SK-N-SH (cell line): ENCODE measurements at regions not wholly inside any gene's neighbourhood (a gene's known extent, or its start where the extent isn't known, plus 50 kb on each side); places are given as distances from the start of the nearest gene placed in this dataset.

Experiments
- CTCF ChIA-PET: fragments of 300-600, 350-600 bp; formaldehyde crosslinking; extraction: SDS; loops from one replicate; lab custom pipeline; 2021; lab: Yijun Ruan, JAX
- POLR2A ChIA-PET: fragments of 350-600 bp; sonication (Branson Sonifier 250); formaldehyde crosslinking; extraction: SDS; loops from one replicate; lab custom pipeline; 2020; ENCODE audit warnings: antibody characterized with exemption, inconsistent platforms; lab: Yijun Ruan, JAX
- DNase-seq: peaks from one replicate; pipeline ENCODE4 v3.0.0; 2012
- H2AFZ ChIP-seq: fragments of 200-600 bp; sonication (generic); 2 replicates; pipeline ENCODE4 v1.8.1; 2016; ENCODE audit warnings: antibody characterized with exemption, mild to moderate bottlenecking, low read depth
- H3F3A ChIP-seq: fragments of 200-600 bp; sonication (generic); replicated peaks from 2 replicates; pipeline ENCODE3; 2016; ENCODE audit warnings: antibody characterized with exemption, mild to moderate bottlenecking; ENCODE audit not compliant: insufficient read depth
- H3K27ac ChIP-seq, 2 experiments: fragments of 200-500 bp in 1 of 2; fragments of 200-600 bp in 1 of 2; sonication (Bioruptor generic) in 1 of 2; sonication (generic), shearing (Covaris generic) in 1 of 2; 2 replicates each; pipeline versions ENCODE4 v1.5.1 to v1.6.1; 2014 to 2016; ENCODE audit warnings: low read depth in 2 of 2, inconsistent platforms in 1 of 2, low read length in 1 of 2, mild to moderate bottlenecking in 1 of 2, mixed read lengths in 1 of 2
- H3K27me3 ChIP-seq: fragments of 200-600 bp; sonication (generic), shearing (Covaris generic); 2 replicates; pipeline ENCODE4 v1.6.1; 2016; ENCODE audit warnings: mixed run types; ENCODE audit not compliant: insufficient read depth
- H3K36me3 ChIP-seq, 2 experiments: fragments of 200-500 bp in 1 of 2; fragments of 200-600 bp in 1 of 2; sonication (Bioruptor generic) in 1 of 2; sonication (generic) in 1 of 2; replicated peaks in 1 of 2; 2 replicates each; pipeline versions ENCODE3 to v1.5.1; 2014 to 2016; ENCODE audit warnings: low read length in 1 of 2, mild to moderate bottlenecking in 1 of 2; ENCODE audit not compliant: insufficient read depth in 2 of 2, control insufficient read depth in 1 of 2
- H3K4me1 ChIP-seq, 2 experiments: fragments of 200-500 bp in 1 of 2; fragments of 200-600 bp in 1 of 2; sonication (Bioruptor generic) in 1 of 2; sonication (generic), shearing (Covaris generic) in 1 of 2; 2 replicates each; pipeline versions ENCODE4 v1.5.1 to v1.6.1; 2014 to 2016; ENCODE audit warnings: low read depth in 1 of 2, low read length in 1 of 2, mixed run types in 1 of 2; ENCODE audit not compliant: insufficient read depth in 2 of 2, control insufficient read depth in 1 of 2
- H3K4me2 ChIP-seq: fragments of 200-600 bp; sonication (generic), shearing (Covaris generic); 2 replicates; pipeline ENCODE4 v1.6.1; 2017; ENCODE audit warnings: mixed run types
- H3K4me3 ChIP-seq, 2 experiments: fragments of 200-500 bp in 1 of 2; fragments of 200-600 bp in 1 of 2; sonication (Bioruptor generic) in 1 of 2; sonication (generic), shearing (Covaris generic) in 1 of 2; 2 replicates each; pipeline versions ENCODE4 v1.5.1 to v1.8.1; 2014 to 2016; ENCODE audit warnings: low read depth in 2 of 2, inconsistent platforms in 1 of 2, low read length in 1 of 2, mild to moderate bottlenecking in 1 of 2, mixed read lengths in 1 of 2, moderate library complexity in 1 of 2
- H3K79me2 ChIP-seq: fragments of 200-600 bp; sonication (generic); 2 replicates; pipeline ENCODE4 v1.8.1; 2017; ENCODE audit warnings: mild to moderate bottlenecking; ENCODE audit not compliant: insufficient read depth
- H3K9ac ChIP-seq: fragments of 200-600 bp; sonication (generic); 2 replicates; pipeline ENCODE4 v1.6.1; 2017; ENCODE audit warnings: mixed run types
- H3K9me2 ChIP-seq: fragments of 200-600 bp; sonication (generic); 2 replicates; pipeline ENCODE4 v1.6.1; 2017; ENCODE audit warnings: mixed run types
- H3K9me3 ChIP-seq: fragments of 200-600 bp; sonication (generic); 2 replicates; pipeline ENCODE4 v1.6.1; 2017; ENCODE audit warnings: mixed run types, mild to moderate bottlenecking, moderate library complexity
- H4K20me1 ChIP-seq: fragments of 200-600 bp; sonication (generic); 2 replicates; pipeline ENCODE4 v1.6.1; 2017; ENCODE audit warnings: mild to moderate bottlenecking, mixed run types; ENCODE audit not compliant: insufficient read depth
- ELF1 ChIP-seq: IDR thresholded peaks from 2 replicates; pipeline ENCODE4 v1.4.0; 2012
- FOXM1 ChIP-seq: IDR thresholded peaks from 2 replicates; pipeline ENCODE4 v1.4.0; 2012; ENCODE audit warnings: low read depth, mild to moderate bottlenecking
- GATA2 ChIP-seq: sonication (generic); formaldehyde crosslinking; IDR thresholded peaks from 2 replicates; pipeline ENCODE4 v1.5.0; 2020; ENCODE audit warnings: mild to moderate bottlenecking, missing genetic modification reagents
- JUND ChIP-seq: IDR thresholded peaks from 2 replicates; pipeline ENCODE4 v1.4.0; 2012
- MXI1 ChIP-seq: IDR thresholded peaks from 2 replicates; pipeline ENCODE4 v1.6.1; 2012; ENCODE audit warnings: mild to moderate bottlenecking, low read depth, low read length, improper control_type of control experiment
- NFIC ChIP-seq: IDR thresholded peaks from 2 replicates; pipeline ENCODE4 v1.4.0; 2012; ENCODE audit warnings: borderline replicate concordance
- NRF1 ChIP-seq: IDR thresholded peaks from 2 replicates; pipeline ENCODE4 v1.6.1; 2012; ENCODE audit warnings: low read depth, mild to moderate bottlenecking, low read length
- RFX5 ChIP-seq: IDR thresholded peaks from 2 replicates; pipeline ENCODE4 v1.6.1; 2012; ENCODE audit warnings: mild to moderate bottlenecking, improper control_type of control experiment, low read length
- RXRA ChIP-seq: IDR thresholded peaks from 2 replicates; pipeline ENCODE4 v1.4.0; 2012; ENCODE audit warnings: low read depth, mild to moderate bottlenecking, borderline replicate concordance
- SIN3A ChIP-seq: IDR thresholded peaks from 2 replicates; pipeline ENCODE4 v1.6.1; 2012; ENCODE audit warnings: low read depth, mild to moderate bottlenecking, low read length, moderate library complexity, borderline replicate concordance
- SMC3 ChIP-seq: IDR thresholded peaks from 2 replicates; pipeline ENCODE4 v1.6.1; 2012; ENCODE audit warnings: low read depth, low read length, improper control_type of control experiment
- TCF12 ChIP-seq: IDR thresholded peaks from 2 replicates; pipeline ENCODE4 v1.4.0; 2012
- USF1 ChIP-seq: IDR thresholded peaks from 2 replicates; pipeline ENCODE4 v1.4.0; 2012; ENCODE audit warnings: low read depth, borderline replicate concordance
- YY1 ChIP-seq: IDR thresholded peaks from 2 replicates; pipeline ENCODE4 v1.4.0; 2012; ENCODE audit warnings: low read depth, mild to moderate bottlenecking
- WGBS: methylation state at CpG from one replicate; pipeline ENCODE4 v1.1.6; 2017; ENCODE audit warnings: low lambda C conversion rate; 5-methylcytosine and 5-hydroxymethylcytosine counted together

GRCh38 chr14:26851793-26852192 lies 254.0 kb upstream of the NOVA1 start (continued):
- TF ChIP-seq JUND = no peak
- TF ChIP-seq, all 33 proteins: peak for 0

- Histone ChIP-seq H3K9me2 (no peaks in the 10 kb centered on the region), H3K9me3 (no peaks in the 10 kb centered on the region), H3K79me2 (no peaks in the 10 kb centered on the region), H3K4me1 (no peaks in the 10 kb centered on the region), H3K9ac (no peak overlapping the region), H4K20me1 (no peaks in the 10 kb centered on the region), H2AFZ (no peak overlapping the region), H3F3A (no peaks in the 10 kb centered on the region), H3K36me3 (no peaks in the 10 kb centered on the region), H3K27ac (no peak overlapping the region), H3K4me3 (no peak overlapping the region), H3K27me3 (no peaks in the 10 kb centered on the region), H3K4me2 (no peak overlapping the region)
- no peak for TF ChIP-seq SIN3A
- TF ChIP-seq JUND = no peak
- no peak for TF ChIP-seq NRF1
- TF ChIP-seq MXI1 = no peak
- TF ChIP-seq SMC3 = no peak
- no peak for TF ChIP-seq YY1
- no peak for TF ChIP-seq NFIC
- TF ChIP-seq ELF1 = no peak
- no peak for TF ChIP-seq TCF12
- WGBS = 31% methylated on average over 7 of the region's 7 CpGs
- no peak for DNase-seq
- ChIA-PET CTCF (no interaction called here), POLR2A (no interaction called here)
These were observed 257.4 kb upstream of the NOVA1 start for GRCh38 chr14:26855077-26855753.

- Histone ChIP-seq H3K9me2 (no peaks in the 10 kb centered on the region), H3K36me3 (no peaks in the 10 kb centered on the region), H3K4me3 (no peak overlapping the region), H3K4me2 (no peak overlapping the region), H3F3A (peaks cover 5% of the 10 kb centered on the region), H3K79me2 (no peaks in the 10 kb centered on the region), H3K27me3 (no peaks in the 10 kb centered on the region), H2AFZ (no peak overlapping the region), H3K27ac (no peak overlapping the region), H3K4me1 (no peaks in the 10 kb centered on the region), H4K20me1 (no peaks in the 10 kb centered on the region), H3K9me3 (no peaks in the 10 kb centered on the region), H3K9ac (no peak overlapping the region)
- WGBS = 44% methylated on average over 4 of the region's 4 CpGs
- DNase-seq = no peak
- TF ChIP-seq RXRA (no peak), USF1 (no peak), SIN3A (no peak), RFX5 (no peak), GATA2 (no peak), NRF1 (no peak), YY1 (no peak), NFIC (no peak), FOXM1 (no peak)
- ChIA-PET POLR2A (no interaction called here), CTCF (no interaction called here)
These were observed 259.2 kb upstream of the NOVA1 start for GRCh38 chr14:26856876-26857518.
